ENCODE measurements at regions not wholly inside any gene's neighbourhood (a gene's known extent, or its start where the extent isn't known, plus 50 kb on each side); places are given as distances from the start of the nearest gene placed in this dataset.

- TF ChIP-seq EZH2 (IDR thresholded peaks at IDR 0.05; ENCODE audit: low read length) (no peak), CTCF (optimal IDR thresholded peaks at IDR 0.05 in 1 of 3, IDR thresholded peaks at IDR 0.05 in 1 of 3, conservative IDR thresholded peaks at IDR 0.05 in 1 of 3; ENCODE audit: extremely low read depth in 1 of 3, insufficient read depth in 2 of 3, low read length in 3 of 3) (no peak)
Observed at GRCh38 chr4:103845075-103845474, 125.3 kb upstream of the TACR3 start.
